Posterior cingulate gyrus (tissue), 11 donors: ENCODE measurements at regions not wholly inside any gene's neighbourhood (a gene's known extent, or its start where the extent isn't known, plus 50 kb on each side); places are given as distances from the start of the nearest gene placed in this dataset.
"Not testable (repeated sequence)": the region's sequence is repeated elsewhere in the genome, so short reads cannot be mapped to it uniquely, and the experiment has no call there.

Source experiments
- DNase-seq, 10 donors: peaks; one replicate each; pipeline versions ENCODE4 v3.0.0 to v3.0.0-alpha.2; 2020 to 2021; ENCODE audit warnings: mixed read lengths in 3 of 10
- intact Hi-C: fragments of 100-400 bp; cut with DNase I; formaldehyde crosslinking; loops from one replicate; pipeline ENCODE4 v1.15.1; 2023

- DNase-seq: no peak
- intact Hi-C loops: no loop called here
Observed at GRCh38 chr4:100907465-100908454, 389.9 kb upstream of the EMCN start.

- intact Hi-C loops: no loop called here
- no peak for DNase-seq
Observed at GRCh38 chr4:100906973-100907372, 389.2 kb upstream of the EMCN start.

GRCh38 chr4:100900945-100901344 is 383.1 kb upstream of the EMCN start:
- DNase-seq: peak in 1 of 10 donors; percentile 73
- intact Hi-C loops: not testable (repeated sequence)

- peak in 1 of 10 donors; percentile 71 for DNase-seq
- intact Hi-C loops: no loop called here
Observed at GRCh38 chr4:100900134-100900533, 382.3 kb upstream of the EMCN start.

- DNase-seq: no peak
- intact Hi-C loops: no loop called here
Observed at GRCh38 chr4:100898844-100899243, 381.0 kb upstream of the EMCN start.

GRCh38 chr4:100895556-100896197 is 377.9 kb upstream of the EMCN start:
- DNase-seq: no peak
- intact Hi-C loops: no loop called here

- DNase-seq: no peak
- intact Hi-C loops: no loop called here
Observed at GRCh38 chr4:100894339-100894870, 376.6 kb upstream of the EMCN start.

GRCh38 chr4:100891808-100892207 is 374.0 kb upstream of the EMCN start:
- intact Hi-C loops: no loop called here
- no peak for DNase-seq

- intact Hi-C loops: no loop called here
- no peak for DNase-seq
Observed at GRCh38 chr4:100889898-100890297, 372.1 kb upstream of the EMCN start.

- DNase-seq: no peak
- intact Hi-C loops: no loop called here
Observed at GRCh38 chr4:100889401-100889800, 371.6 kb upstream of the EMCN start.

- intact Hi-C loops: no loop called here
- no peak for DNase-seq
Observed at GRCh38 chr4:100882661-100883060, 364.8 kb upstream of the EMCN start.

GRCh38 chr4:100881283-100881682 is 363.5 kb upstream of the EMCN start:
- DNase-seq: no peak
- intact Hi-C loops: no loop called here

GRCh38 chr4:100880011-100880410 is 362.2 kb upstream of the EMCN start:
- intact Hi-C loops: no loop called here
- DNase-seq: no peak

- DNase-seq: no peak
- intact Hi-C loops: no loop called here
Observed at GRCh38 chr4:100879471-100879870, 361.6 kb upstream of the EMCN start.

- intact Hi-C loops: no loop called here
Observed at GRCh38 chr4:100876546-100876945, 358.7 kb upstream of the EMCN start.

GRCh38 chr4:100875296-100876068 is 357.7 kb upstream of the EMCN start:
- DNase-seq: no peak
- intact Hi-C loops: no loop called here

More at GRCh38 chr4:100876546-100876945, 358.7 kb upstream of the EMCN start:
- no peak for DNase-seq

GRCh38 chr4:100872811-100873210 is 355.0 kb upstream of the EMCN start:
- intact Hi-C loops: no loop called here

GRCh38 chr4:100870940-100871772 is 353.3 kb upstream of the EMCN start:
- no peak for DNase-seq
- intact Hi-C loops: no loop called here

More at GRCh38 chr4:100872811-100873210, 355.0 kb upstream of the EMCN start:
- no peak for DNase-seq

- DNase-seq: no peak
- intact Hi-C loops: no loop called here
Observed at GRCh38 chr4:100869276-100869675, 351.5 kb upstream of the EMCN start.

- intact Hi-C loops: not testable (repeated sequence)
- peak in 1 of 10 donors; percentile 81 for DNase-seq
Observed at GRCh38 chr4:100868281-100868680, 350.5 kb upstream of the EMCN start.
